SU-DHL-6 (cell line): ENCODE measurements at regions not wholly inside any gene's neighbourhood (a gene's known extent, or its start where the extent isn't known, plus 50 kb on each side); places are given as distances from the start of the nearest gene placed in this dataset.

ENCODE experiments used
- EZH2phosphoT487 ChIP-seq: fragments of 200-600 bp; sonication (generic), shearing (Covaris generic); conservative IDR thresholded peaks from 2 replicates; pipeline ENCODE4 v1.6.1; 2018; ENCODE audit warnings: mild to moderate bottlenecking, antibody characterized with exemption, low read length, moderate library complexity, mixed read lengths
- TF ChIP-seq, protein P1 (sequence below): fragments of 200-600 bp; sonication (generic); IDR thresholded peaks from one replicate; pipeline ENCODE4 v1.5.1; 2017; ENCODE audit warnings: antibody characterized with exemption, mild to moderate bottlenecking, low read length, moderate library complexity; ENCODE audit not compliant: insufficient read depth, poor library complexity, severe bottlenecking

DNA sequence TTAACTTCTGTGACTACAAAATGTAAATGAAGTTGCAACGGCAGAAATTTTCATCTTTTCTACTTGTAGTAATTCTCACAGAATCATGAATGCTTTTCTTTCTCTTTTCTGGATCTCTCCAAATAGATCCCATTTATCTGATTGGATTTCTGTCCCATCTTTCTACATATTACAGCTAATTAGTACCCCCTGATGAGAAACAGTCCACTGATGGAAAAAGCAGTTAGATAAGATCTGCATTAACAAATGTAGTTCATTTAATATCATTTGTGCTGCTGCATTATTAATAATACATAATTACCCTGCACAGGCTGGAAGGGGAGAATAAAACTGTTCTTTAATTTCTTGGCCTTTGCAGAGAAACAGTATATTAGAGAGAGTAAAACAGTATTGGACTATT, 289.3 kb downstream of the TTLL7 start:
- no peak for TF ChIP-seq EZH2phosphoT487
- TF ChIP-seq, protein P1, sequence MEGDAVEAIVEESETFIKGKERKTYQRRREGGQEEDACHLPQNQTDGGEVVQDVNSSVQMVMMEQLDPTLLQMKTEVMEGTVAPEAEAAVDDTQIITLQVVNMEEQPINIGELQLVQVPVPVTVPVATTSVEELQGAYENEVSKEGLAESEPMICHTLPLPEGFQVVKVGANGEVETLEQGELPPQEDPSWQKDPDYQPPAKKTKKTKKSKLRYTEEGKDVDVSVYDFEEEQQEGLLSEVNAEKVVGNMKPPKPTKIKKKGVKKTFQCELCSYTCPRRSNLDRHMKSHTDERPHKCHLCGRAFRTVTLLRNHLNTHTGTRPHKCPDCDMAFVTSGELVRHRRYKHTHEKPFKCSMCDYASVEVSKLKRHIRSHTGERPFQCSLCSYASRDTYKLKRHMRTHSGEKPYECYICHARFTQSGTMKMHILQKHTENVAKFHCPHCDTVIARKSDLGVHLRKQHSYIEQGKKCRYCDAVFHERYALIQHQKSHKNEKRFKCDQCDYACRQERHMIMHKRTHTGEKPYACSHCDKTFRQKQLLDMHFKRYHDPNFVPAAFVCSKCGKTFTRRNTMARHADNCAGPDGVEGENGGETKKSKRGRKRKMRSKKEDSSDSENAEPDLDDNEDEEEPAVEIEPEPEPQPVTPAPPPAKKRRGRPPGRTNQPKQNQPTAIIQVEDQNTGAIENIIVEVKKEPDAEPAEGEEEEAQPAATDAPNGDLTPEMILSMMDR, result no peak
